ENCODE measurements at regions not wholly inside any gene's neighbourhood (a gene's known extent, or its start where the extent isn't known, plus 50 kb on each side); places are given as distances from the start of the nearest gene placed in this dataset.

DNA sequence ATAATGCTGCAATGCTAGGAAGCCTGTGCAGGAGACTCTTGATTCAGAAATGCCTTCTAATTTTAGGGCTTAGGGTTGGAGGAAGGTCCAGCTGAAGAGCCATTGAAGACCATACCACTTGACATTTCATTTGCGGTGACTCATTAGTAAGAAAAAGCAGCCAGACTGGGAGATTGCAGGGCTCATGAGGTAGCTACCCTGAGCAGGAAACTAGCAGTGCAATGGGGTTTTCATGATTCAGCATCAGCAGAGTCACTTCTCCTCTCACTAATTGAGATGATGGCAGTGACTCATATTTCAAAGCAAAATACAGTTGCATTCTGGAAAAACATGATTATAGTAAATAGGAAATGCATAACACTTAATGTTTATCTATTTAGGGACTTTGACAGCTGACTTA, 434.1 kb downstream of the DNAJB9 start:
- no peak for DNase-seq

DNA sequence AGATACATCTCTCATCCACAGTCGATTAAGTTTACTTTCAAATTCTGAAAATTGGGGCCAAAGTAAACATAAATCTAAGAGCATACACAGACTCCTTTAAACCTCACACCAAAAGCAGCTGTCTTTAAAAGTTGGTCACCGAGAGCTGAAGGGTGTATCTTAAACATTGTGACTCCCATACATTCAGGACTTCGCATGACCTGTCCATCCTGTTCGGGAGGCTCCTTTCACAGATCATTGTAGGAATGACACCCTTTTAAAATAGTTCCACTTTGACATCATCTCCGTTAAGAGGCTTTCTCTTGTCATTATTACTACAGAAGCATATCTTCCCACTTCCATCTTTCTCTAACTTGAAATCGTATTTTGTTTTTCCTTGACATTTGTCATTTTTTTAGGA, 440.0 kb downstream of the DNAJB9 start:
- DNase-seq = no peak

DNA sequence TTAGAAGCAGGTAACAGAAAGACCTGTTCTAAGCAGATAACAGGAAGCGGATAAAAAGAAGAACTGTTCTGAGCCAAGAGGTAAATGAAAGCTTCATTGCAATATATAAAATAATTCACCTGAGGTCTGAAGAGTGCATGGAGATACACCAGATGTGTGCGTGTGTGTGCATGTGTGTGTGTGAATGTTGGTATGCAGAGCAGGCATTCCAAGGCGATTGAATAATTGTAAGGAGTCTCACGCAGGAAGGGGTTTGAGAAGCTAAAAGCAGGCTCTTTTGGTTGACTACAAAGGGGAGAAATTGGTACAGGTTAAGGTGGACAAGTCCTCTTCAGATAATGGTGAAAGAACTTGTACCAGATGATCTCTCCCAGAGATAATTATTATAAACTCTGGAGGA, 450.6 kb downstream of the DNAJB9 start:
- no peak for DNase-seq

DNA sequence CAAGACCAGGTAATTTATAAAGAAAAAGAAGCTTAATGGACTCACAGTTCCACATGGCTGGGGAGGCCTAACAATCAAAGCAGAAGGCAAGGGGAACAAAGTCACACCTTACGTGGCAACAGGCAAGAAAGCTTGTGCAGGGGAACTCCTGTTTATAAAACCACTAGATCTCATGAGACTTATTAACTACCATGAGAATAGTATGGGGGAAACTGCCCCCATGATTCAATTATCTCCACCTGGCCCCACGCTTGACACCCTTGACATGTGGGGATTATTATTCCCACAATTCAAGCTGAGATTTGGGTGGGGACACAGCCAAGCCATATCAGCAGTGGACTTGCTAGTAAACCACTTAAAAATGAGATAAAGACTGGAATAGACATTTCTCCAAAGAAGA, 451.7 kb downstream of the DNAJB9 start:
- no peak for DNase-seq

DNA sequence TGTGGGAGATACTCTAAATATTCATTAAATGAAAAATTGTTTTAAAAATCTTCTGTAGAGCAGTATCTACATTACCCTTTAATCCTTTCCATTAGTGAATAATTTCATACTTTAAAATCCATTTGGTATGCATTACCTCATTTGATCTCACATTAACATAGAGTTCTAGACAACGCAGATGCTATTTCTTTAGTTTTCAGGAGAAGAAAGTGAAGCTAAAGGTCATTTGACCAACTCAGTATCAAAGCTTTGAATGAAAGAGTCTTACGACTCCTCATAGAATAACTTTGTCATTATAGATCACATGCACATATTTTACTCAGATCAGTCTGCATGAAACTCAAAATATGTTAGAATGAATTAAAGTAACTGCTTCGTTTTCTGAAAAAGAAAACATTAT, 460.2 kb downstream of the DNAJB9 start:
- no peak for DNase-seq

DNA sequence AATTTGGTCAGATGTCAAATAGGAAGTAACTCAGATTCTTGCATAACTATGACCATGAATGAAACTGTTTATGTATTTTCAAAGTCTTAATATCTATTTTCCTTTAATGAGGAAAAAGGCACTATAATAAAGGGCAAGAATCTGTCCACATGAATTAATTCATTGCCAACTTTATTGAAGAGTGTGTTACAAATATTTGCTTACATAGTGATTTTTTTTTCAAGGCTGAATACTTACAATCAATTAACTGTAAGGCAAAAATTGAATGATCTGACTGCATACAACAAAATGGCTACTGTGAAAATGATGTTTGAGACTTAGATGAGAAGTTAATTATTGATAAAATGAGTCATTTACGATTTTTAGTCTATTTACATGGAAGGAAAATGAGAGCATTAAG, 475.0 kb downstream of the DNAJB9 start:
- no peak for DNase-seq

DNA sequence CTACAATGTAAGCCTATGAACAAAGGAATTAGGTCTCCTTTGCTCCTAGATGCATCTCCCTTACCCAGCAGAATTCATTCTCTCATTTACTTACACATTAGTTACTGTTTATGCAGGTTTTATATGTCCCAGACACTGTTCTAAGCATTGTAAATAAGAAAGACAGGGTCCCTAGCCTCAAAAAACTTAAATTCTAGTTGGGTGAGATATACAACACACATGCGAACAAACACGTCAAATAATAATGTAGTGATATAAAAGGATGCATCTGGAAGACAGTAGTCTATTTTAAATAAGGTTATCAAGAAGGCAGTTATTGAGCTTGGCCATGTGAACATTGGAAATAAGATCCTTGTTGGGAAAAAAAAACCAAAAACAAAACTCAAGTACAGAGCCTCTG, 479.7 kb downstream of the DNAJB9 start:
- DNase-seq = no peak

DNA sequence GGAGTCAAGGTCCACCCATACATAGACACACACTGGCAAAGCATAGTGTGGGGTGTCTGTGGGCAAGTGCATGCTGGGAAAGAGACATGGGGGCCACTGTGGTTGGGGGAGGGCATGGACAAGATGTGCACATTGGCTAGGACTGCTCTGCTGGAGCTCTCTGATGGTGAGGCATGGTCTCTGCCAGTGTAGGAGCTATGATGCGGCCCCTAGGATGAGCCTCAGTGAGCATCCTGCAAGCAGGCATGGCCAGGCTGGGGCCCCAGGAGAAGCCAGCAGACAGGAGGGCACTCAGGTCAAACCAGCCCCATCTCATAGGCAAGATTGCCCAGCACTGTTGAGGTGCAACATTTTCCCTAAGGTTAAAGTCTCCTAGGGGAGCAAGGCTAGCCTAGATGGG, 489.4 kb downstream of the DNAJB9 start:
- DNase-seq = no peak

DNA sequence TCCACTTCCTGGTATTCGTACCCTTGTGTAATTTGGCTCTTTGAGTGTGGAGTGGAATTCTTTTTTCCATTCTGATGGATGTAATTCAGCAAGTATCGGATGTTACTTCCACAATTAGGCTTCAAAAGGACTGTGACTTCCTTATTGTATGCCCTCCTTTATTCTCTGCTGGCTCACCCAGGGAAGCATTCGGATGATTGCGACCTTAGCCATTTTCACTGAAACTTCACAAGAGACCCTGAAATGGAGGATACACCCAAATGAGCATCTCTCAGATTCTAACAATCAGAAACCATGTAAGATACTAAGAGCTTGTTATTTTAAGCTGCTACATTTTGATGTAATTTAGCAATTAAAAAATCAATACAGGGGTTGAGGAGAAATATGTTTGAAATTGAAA, 493.1 kb downstream of the DNAJB9 start:
- DNase-seq = no peak

DNA sequence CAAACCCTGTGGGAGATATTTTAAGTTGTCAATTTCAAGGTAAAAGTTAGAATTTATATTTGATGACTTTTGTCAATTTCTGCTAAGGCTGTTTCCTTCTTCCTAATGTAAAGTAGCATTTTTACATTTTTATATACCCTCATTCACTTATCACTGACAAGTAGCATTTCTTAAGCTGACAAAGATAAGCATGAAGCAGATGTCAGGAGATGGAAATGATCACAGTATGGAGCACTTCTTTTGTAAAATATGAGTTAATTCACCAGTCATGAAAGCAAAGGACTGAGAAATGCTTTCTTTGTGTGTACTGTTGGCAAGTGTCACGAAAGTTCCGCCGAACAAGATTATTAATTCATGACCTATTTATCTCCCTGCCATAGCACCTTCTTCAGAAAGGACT, 503.9 kb downstream of the DNAJB9 start:
- no peak for DNase-seq

DNA sequence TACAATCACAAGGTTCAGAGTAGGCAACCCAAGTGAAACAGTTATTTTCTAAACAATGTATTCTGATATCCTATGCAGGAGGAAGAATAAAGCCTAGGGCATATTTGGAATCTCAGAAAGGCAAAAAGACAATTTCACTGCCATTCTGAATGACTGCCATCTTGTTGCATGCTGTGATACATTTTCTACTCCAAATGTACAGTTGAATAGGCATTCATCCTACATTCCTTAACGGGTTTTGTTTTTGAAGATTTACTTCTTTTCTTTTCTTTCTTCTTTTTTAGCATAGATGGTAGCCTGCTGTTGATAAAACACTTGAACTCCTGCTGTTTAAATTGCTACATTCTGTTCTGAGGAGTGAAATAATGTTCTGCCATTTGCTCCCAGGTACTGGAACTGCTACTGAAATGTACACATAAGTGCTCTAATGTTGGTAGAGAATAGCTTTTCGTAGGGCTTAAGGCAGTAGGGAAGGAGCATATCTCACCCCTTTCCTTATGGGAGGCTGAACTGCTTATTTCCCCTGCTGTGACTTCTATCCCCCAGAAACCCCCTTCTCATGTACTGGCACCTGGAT, 506.8 kb downstream of the DNAJB9 start:
- no peak for DNase-seq

DNA sequence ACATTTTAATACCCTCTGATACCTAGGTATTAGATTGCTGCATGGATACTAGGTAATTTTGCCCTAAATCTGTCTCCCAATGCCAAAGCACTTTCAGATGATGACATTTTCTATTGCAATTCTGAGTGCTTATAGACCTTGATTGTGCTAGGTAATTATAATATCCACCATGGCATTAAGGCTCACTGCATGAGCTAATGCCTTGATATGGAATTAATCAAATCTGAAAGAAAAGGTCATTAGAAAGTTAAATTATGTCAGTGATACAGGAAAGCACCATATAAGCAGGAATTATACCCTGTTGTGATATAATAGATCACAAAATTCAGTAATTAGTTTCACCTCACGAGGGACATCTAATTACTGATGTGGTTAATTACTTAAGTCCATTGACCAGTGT, 521.4 kb downstream of the DNAJB9 start:
- DNase-seq = no peak

DNA sequence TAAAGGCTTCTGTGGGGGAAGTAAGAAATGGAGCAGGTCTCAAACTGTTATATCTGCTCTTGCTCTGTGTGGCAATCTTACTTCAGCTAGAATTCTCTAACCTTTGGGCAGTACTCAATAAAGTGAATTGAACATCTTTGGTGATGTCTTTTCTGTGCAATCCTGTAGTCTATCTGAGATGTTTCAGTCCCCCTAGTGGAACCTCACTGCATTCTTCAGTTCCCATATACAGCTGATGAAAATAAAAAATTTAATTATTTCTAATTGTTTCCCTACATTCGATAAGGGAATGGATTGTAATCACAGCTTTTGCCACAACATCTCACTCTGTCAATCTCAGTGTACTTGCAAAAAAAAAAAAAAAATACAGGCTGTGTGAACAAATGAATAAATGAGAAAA, 522.6 kb downstream of the DNAJB9 start:
- no peak for DNase-seq

DNA sequence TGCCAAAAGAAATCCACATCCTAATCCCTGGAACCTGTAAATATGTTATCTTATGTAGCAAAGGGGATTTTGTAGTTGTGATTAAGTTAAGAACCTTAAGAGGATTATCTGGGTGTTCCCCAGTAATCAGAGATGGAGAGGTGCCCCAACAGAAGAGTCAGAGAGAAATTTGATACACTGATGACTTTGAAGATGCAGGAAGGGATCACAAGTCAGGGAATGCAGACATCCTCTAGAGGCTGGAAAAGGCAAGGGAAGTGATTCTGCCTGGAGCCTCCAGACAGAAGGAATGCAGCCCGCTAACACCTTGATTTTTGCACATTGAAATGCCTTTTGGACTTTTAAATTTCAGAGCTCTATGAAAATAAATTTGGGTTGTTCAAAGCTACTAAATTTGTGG, 531.7 kb downstream of the DNAJB9 start:
- no peak for DNase-seq

DNA sequence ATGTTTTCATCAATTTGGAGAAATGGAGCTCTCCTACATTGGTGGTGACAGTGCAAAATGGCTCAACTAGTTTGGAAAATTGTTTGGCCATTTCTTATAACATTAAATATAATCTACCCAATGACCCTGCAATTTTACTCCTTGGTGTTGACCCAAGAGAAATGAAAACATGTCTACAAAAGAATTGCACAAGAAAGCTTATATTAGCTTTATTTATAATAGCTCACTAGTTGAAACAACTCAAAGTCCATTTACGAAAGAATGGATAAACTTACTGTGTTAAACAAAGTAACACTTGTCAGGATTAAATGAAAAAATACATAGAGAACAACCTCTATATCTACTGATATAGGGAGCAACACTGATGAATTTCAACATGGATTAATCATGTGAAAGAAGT, 539.9 kb downstream of the DNAJB9 start:
- no peak for DNase-seq

DNA sequence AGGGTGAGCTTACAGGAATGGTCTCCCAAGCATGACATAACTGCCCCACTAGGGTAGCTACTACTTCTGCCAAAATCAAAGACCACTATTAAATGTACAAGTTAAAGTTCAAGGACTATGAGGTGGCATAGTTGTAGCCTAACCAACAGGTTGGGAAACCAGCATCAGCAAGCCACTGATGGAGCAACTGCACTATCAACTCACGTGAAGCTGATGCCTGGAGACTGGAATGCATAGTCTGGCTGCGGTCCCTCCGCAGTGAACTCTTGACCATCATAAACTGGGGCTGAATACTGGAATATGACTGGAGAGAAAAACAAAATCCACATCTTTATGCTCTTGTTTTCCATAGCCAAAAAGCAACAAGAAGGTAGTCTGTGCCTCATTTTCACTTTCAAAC, 541.4 kb downstream of the DNAJB9 start:
- no peak for DNase-seq

DNA sequence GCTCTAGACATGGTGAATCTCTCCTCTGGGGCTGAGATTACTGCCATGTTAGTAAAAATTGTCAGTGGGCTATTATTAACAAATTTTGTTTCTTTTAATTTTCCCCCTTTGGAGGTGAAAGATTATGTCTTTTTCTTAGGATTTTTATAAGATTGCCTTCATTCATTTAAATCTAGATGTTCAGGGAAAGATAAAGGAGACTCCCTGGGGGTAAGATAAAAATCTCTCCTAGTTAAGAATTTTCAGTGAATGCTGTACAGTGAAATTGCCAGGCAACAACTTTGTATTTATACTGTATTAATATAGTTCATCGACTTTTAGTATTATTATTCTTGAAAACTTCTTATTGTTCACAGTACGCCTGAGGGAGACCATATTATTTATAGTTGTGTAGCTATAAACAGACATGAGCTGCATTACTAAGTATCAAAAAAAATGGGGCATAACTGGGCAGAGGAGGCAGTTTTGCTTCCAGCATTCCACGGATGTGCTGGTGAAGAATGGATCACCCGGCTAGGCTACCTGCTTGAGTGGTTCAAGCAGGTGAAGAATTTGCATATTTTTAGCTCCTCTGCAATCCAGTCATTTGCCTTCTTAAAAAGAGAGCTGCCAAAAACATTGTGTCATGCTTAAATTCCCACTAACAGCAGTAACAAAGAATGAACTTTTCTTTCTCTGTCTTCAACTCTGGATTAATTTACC, 552.1 kb downstream of the DNAJB9 start:
- DNase-seq = no peak

DNA sequence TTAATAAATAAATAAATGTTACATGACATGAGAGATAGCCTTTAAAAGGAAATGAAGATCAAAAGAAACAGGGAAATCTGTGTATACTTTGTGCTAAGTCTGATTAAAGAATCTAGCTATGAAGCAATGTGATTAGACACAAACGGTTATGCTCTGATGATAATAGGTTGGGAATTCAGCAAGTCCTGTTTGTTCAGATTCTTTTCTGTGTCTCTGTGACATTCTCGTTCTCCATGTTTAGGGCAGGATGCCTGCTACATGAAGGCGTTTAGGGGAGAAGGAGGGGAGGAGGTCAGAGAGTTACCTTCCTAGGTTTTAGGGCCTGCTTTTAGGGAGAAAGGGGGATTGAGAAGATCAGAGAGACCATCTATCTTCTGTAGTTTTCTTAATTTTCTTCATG, 555.3 kb downstream of the DNAJB9 start:
- no peak for DNase-seq

DNA sequence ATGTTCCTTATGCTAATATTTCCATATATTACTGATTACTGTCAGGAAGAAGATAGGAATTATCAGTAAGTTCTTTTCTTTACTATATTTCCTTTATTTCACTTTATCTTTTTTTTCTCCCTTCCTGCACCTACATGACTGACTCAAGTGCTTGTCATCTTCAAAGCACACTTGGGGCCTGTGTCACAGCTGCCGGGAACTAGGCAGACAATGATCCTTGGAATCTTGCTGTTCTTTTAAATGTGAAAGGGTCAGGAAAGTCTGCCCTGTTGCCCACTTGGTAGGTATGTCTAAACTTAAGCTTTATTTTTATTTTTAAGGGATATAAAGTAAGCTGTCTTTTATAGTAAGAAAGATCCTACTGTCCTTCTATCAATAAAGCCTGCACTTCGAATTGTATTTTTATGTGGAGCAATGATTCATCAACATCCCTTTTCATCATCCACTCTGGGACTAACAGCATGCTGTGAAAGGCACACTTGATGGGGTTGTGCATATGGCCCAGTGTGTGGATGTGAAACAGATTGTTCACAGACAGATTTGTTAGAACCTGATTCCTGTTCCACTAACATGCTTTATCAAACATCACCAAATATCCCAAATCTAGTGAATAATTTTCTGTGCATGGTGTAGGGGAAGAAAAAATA, 556.9 kb downstream of the DNAJB9 start:
- no peak for DNase-seq

DNA sequence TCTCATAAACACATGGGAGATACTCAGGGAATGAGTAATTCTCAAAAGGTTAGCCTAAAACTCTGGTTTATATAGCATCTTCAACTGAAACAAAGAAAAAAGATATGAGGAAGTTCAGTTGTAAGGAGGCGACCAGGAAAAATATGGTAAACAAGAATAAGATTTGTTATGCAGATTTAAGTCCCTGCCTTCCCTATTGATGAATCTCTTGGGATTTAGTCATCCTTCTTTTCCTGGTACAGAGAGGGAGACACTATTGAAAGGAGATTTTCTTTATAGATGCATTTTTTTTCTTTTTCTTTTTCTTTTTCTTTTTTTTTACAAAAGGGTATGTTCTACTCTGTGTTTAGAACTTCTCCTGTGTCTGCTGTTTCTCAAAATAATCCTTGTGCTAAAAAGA, 557.5 kb downstream of the DNAJB9 start:
- no peak for DNase-seq

DNA sequence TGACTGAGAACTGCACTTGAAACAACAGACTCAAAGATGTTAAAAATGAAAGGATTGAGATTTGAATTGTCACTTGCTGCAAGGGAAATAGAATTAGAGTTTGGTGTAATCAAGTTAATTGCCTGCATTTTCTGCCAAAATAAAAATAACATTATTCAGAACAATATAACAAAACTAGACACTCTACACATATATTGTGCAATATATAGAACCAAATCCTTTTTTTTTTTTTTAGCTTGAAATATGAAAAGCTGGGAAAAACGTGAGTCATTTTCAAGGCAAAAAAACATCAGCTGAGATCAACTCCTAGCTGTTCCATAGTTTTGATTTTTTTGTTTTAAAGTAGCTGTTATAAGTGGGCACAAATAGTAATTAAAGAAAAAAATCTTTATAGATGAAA, 561.5 kb downstream of the DNAJB9 start:
- DNase-seq = no peak

DNA sequence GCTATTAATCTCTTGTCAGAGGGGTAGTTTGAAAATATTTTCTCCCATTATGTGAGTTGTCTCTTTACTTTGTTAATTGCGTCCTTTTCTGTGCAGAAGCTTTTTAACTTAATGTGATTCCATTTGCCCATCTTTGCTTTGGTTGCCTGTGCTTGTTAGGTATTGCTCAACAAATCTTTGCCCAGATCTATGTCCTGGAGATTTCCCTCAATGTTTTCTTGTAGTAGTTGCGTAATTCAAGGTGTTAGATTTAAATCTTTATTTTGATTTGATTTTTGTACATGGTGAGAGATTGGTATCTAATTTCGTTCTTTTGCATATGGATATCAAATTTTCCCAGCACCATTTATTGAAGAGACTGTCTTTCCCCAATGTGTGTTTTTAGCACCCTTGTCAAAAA, 567.2 kb downstream of the DNAJB9 start:
- DNase-seq = no peak

DNA sequence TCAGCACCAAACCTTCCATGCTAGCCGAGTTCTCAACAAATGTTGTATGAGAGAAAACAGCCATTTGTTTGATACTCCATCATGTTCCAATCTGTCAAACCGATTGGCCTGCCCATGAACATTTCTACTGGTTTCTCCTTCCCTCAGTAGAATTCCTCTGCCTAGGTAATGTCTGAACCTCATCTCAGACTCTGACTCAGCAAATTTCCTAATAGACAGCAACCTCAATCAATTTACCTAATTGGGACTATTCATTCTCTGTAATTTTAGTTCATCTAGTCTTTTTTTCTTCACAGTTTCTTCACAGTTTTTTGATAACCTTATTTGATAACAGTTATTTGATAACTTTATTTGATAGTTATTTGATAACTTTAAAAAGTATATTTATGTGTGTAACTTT, 585.1 kb downstream of the DNAJB9 start:
- no peak for DNase-seq

DNA sequence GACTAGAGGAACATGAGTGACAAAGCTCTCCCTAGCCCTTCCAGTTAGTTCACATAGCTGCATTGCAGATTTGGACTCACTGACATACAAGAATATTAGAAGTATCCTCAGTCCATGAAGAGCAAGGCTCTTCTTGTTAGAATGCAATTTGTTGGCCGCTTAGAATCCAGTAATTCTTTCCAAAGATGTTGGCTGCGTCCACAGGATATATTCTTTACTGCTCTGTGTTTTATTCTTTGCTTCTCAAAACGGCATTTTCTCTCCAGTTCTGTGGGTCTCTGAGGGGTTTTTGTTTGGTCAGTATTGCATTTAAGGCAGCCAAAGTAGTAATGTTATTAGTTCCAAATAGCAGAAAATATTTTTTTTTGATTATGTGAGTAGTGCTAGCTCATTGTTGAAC, 588.6 kb downstream of the DNAJB9 start:
- no peak for DNase-seq

DNA sequence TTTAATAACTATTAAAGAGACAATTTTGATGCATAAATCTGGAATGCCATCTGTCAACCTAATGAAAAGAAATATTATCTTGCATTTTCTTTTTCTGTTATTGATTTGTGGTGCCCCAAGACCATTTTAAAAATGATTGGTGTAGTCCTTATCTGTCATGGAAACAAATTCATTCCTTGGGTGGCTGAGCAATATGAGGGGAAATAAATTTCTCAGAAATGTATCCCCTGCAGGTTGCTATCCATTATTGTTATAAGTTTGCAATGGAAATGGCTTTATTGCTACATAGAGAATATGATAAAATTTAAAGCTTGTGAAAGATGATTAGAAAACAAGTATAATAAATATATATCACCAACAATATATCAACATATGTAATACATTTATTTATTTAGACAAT, 607.0 kb downstream of the DNAJB9 start:
- no peak for DNase-seq

All from activated CD4-positive, alpha-beta T cell treated with anti-CD3 and anti-CD28 coated beads, Interleukin-2, amount 50 U/mL, for 16 hours (primary cell).